ENCODE measurements at regions not wholly inside any gene's neighbourhood (a gene's known extent, or its start where the extent isn't known, plus 50 kb on each side); places are given as distances from the start of the nearest gene placed in this dataset.

GRCh38 chr6:4304927-4305455 is 169.6 kb upstream of the ECI2 start:
- Histone ChIP-seq H3K4me3 (ENCODE audit: low read depth, low read length, poor library complexity, severe bottlenecking) (no peak overlapping the region), H3K4me2 (ENCODE audit: low read length) (no peak overlapping the region), H3K9me2 (ENCODE audit: insufficient read depth, low read length) (no peaks in the 10 kb centered on the region), H4K20me1 (ENCODE audit: insufficient read depth, low read length) (no peaks in the 10 kb centered on the region), H3K9me3 (ENCODE audit: low read length) (no peaks in the 10 kb centered on the region), H2AFZ (ENCODE audit: low read length) (no peak overlapping the region), H3K4me1 (ENCODE audit: insufficient read depth, low read length, poor library complexity, severe bottlenecking) (no peaks in the 10 kb centered on the region), H3K36me3 (ENCODE audit: insufficient read depth, low read length) (no peaks in the 10 kb centered on the region), H3K79me2 (ENCODE audit: insufficient read depth, low read depth, low read length) (no peaks in the 10 kb centered on the region), H3K27ac (ENCODE audit: low read depth, low read length, poor library complexity, severe bottlenecking) (no peak overlapping the region)
- intact Hi-C loops (cut with micrococcal nuclease; ENCODE audit: unreplicated experiment) = no loop called here
- TF ChIP-seq CTCF (conservative IDR thresholded peaks at IDR 0.05; ENCODE audit: low read length) (no peak), EZH2phosphoT487 (IDR thresholded peaks at IDR 0.05; ENCODE audit: borderline replicate concordance, low read depth, low read length) (no peak)
- BruUV-seq (replicated peaks) = no TSS peak
- CTCF ChIA-PET (ENCODE audit: unreplicated experiment) = no interaction called here
- POLR2A ChIA-PET = no interaction called here
- no peak for DNase-seq (ENCODE audit: low spot score)

GRCh38 chr6:4303638-4304037 is 168.3 kb upstream of the ECI2 start:
- H3K9me3 ChIP-seq (ENCODE audit: low read length) = no peaks in the 10 kb centered on the region
- H3K4me1 ChIP-seq (ENCODE audit: insufficient read depth, low read length, poor library complexity, severe bottlenecking) = no peaks in the 10 kb centered on the region
- no peaks in the 10 kb centered on the region for H3K36me3 ChIP-seq (ENCODE audit: insufficient read depth, low read length)
- no peak overlapping the region for H3K4me2 ChIP-seq (ENCODE audit: low read length)
- CTCF ChIA-PET (ENCODE audit: unreplicated experiment) = no interaction called here
- H3K4me3 ChIP-seq (ENCODE audit: low read depth, low read length, poor library complexity, severe bottlenecking) = no peak overlapping the region
- H3K27ac ChIP-seq (ENCODE audit: low read depth, low read length, poor library complexity, severe bottlenecking) = no peak overlapping the region
- no peaks in the 10 kb centered on the region for H4K20me1 ChIP-seq (ENCODE audit: insufficient read depth, low read length)
- no peak overlapping the region for H2AFZ ChIP-seq (ENCODE audit: low read length)
- TF ChIP-seq EZH2phosphoT487 (IDR thresholded peaks at IDR 0.05; ENCODE audit: borderline replicate concordance, low read depth, low read length) = no peak
- TF ChIP-seq CTCF (conservative IDR thresholded peaks at IDR 0.05; ENCODE audit: low read length) = no peak
- POLR2A ChIA-PET = interaction anchor here (0.6 kb wide), 1 partner anchor 473 kb away, joined by 3 read pairs; no protein-coding TSS in a partner anchor
- H3K79me2 ChIP-seq (ENCODE audit: insufficient read depth, low read depth, low read length) = no peaks in the 10 kb centered on the region
- BruUV-seq (replicated peaks) = no TSS peak
- H3K9me2 ChIP-seq (ENCODE audit: insufficient read depth, low read length) = no peaks in the 10 kb centered on the region
- no peak for DNase-seq (ENCODE audit: low spot score)
- intact Hi-C loops (cut with micrococcal nuclease; ENCODE audit: unreplicated experiment) = no loop called here

GRCh38 chr6:4302524-4302923 is 167.1 kb upstream of the ECI2 start:
- TF ChIP-seq EZH2phosphoT487 (IDR thresholded peaks at IDR 0.05; ENCODE audit: borderline replicate concordance, low read depth, low read length) (no peak), CTCF (conservative IDR thresholded peaks at IDR 0.05; ENCODE audit: low read length) (no peak)
- Histone ChIP-seq H3K4me2 (ENCODE audit: low read length) (no peak overlapping the region), H3K4me1 (ENCODE audit: insufficient read depth, low read length, poor library complexity, severe bottlenecking) (no peaks in the 10 kb centered on the region), H4K20me1 (ENCODE audit: insufficient read depth, low read length) (no peaks in the 10 kb centered on the region), H3K79me2 (ENCODE audit: insufficient read depth, low read depth, low read length) (no peaks in the 10 kb centered on the region), H3K9me2 (ENCODE audit: insufficient read depth, low read length) (no peaks in the 10 kb centered on the region), H2AFZ (ENCODE audit: low read length) (no peak overlapping the region), H3K9me3 (ENCODE audit: low read length) (no peaks in the 10 kb centered on the region), H3K4me3 (ENCODE audit: low read depth, low read length, poor library complexity, severe bottlenecking) (no peak overlapping the region), H3K36me3 (ENCODE audit: insufficient read depth, low read length) (no peaks in the 10 kb centered on the region), H3K27ac (ENCODE audit: low read depth, low read length, poor library complexity, severe bottlenecking) (no peak overlapping the region)
- intact Hi-C loops (cut with micrococcal nuclease; ENCODE audit: unreplicated experiment) = no loop called here
- no peak for DNase-seq (ENCODE audit: low spot score)
- ChIA-PET POLR2A (interaction anchor here (1.4 kb wide), 1 partner anchor 25 kb away, joined by 3 read pairs; no protein-coding TSS in a partner anchor), CTCF (ENCODE audit: unreplicated experiment) (no interaction called here)
- no TSS peak for BruUV-seq (replicated peaks)
